IMR-90 (cell line): ENCODE measurements at regions not wholly inside any gene's neighbourhood (a gene's known extent, or its start where the extent isn't known, plus 50 kb on each side); places are given as distances from the start of the nearest gene placed in this dataset.

Source experiments
- ATAC-seq: fragments of 200-7000 bp; cut with Tn5 transposase; 2 replicates; pipeline ENCODE4 v1.9.1; 2020; ENCODE audit warnings: low read depth, mild to moderate bottlenecking, moderate library complexity
- BruUV-seq: library from RNA; stranded (reverse); fragments of 400-500 nt; replicated peaks from 2 replicates; lab custom pipeline; 2021; lab: Mats Ljungman, UMichigan
- CTCF ChIA-PET: fragments of 300-600 bp; formaldehyde crosslinking; extraction: SDS; loops from one replicate; lab custom pipeline; 2021; ENCODE audit warnings: antibody characterized with exemption; lab: Yijun Ruan, JAX
- POLR2A ChIA-PET: fragments of 300-600 bp; sonication (Branson Sonifier 250); formaldehyde crosslinking; loops from one replicate; lab custom pipeline; 2022; ENCODE audit warnings: antibody characterized with exemption; ENCODE audit not compliant: unreplicated experiment; lab: Charles Lee
- DNase-seq: peaks from one replicate; pipeline ENCODE4 v3.0.0; 2013
- H2AFZ ChIP-seq: replicated peaks from 2 replicates; pipeline ENCODE3; 2013; ENCODE audit warnings: low read length, mild to moderate bottlenecking; ENCODE audit not compliant: poor library complexity
- H2AK5ac ChIP-seq: 2 replicates; pipeline ENCODE4 v1.6.1; 2013; ENCODE audit warnings: low read depth, low read length, inconsistent platforms
- H2AK9ac ChIP-seq: replicated peaks from 2 replicates; pipeline ENCODE3; 2013; ENCODE audit warnings: mild to moderate bottlenecking, low read depth, low read length, moderate library complexity; ENCODE audit not compliant: poor library complexity
- H2BK120ac ChIP-seq: 2 replicates; pipeline ENCODE4 v1.6.1; 2013; ENCODE audit warnings: low read depth, low read length, inconsistent platforms
- H2BK15ac ChIP-seq: 3 replicates; pipeline ENCODE4 v1.6.1; 2013; ENCODE audit warnings: low read depth, low read length, inconsistent platforms
- H2BK20ac ChIP-seq: 2 replicates; pipeline ENCODE4 v1.6.1; 2013; ENCODE audit warnings: low read depth, mild to moderate bottlenecking, inconsistent platforms, low read length, moderate library complexity
- H2BK5ac ChIP-seq: 2 replicates; pipeline ENCODE4 v1.6.1; 2013; ENCODE audit warnings: mild to moderate bottlenecking, low read depth, low read length, inconsistent platforms; ENCODE audit not compliant: poor library complexity, severe bottlenecking
- H3K14ac ChIP-seq: replicated peaks from 2 replicates; pipeline ENCODE4 v1.6.1; 2013; ENCODE audit warnings: low read depth, low read length, inconsistent platforms
- H3K18ac ChIP-seq: 2 replicates; pipeline ENCODE4 v1.6.1; 2013; ENCODE audit warnings: low read depth, low read length, control low read depth
- H3K23ac ChIP-seq: 2 replicates; pipeline ENCODE4 v1.6.1; 2013; ENCODE audit warnings: low read depth, low read length, inconsistent platforms
- H3K27ac ChIP-seq: 2 replicates; pipeline ENCODE4 v1.5.1; 2013; ENCODE audit warnings: mild to moderate bottlenecking, control low read depth, low read length; ENCODE audit not compliant: insufficient read depth
- H3K27me3 ChIP-seq: 2 replicates; pipeline ENCODE4 v1.6.1; 2013; ENCODE audit warnings: low read length; ENCODE audit not compliant: control insufficient read depth, insufficient read depth
- H3K36me3 ChIP-seq: 2 replicates; pipeline ENCODE4 v1.6.1; 2013; ENCODE audit warnings: low read length, mixed read lengths; ENCODE audit not compliant: control insufficient read depth, insufficient read depth
- H3K4ac ChIP-seq: 2 replicates; pipeline ENCODE4 v1.6.1; 2013; ENCODE audit warnings: low read depth, low read length, inconsistent platforms
- H3K4me1 ChIP-seq: 2 replicates; pipeline ENCODE4 v1.6.1; 2013; ENCODE audit warnings: low read length, mixed read lengths; ENCODE audit not compliant: control insufficient read depth, insufficient read depth
- H3K4me2 ChIP-seq: 2 replicates; pipeline ENCODE4 v1.6.1; 2013; ENCODE audit warnings: low read depth, mild to moderate bottlenecking, control low read depth, low read length, moderate library complexity
- H3K4me3 ChIP-seq: 2 replicates; pipeline ENCODE4 v1.5.1; 2013; ENCODE audit warnings: low read depth, mild to moderate bottlenecking, control low read depth, low read length, moderate library complexity; ENCODE audit not compliant: insufficient read depth
- H3K56ac ChIP-seq: 2 replicates; pipeline ENCODE4 v1.6.1; 2013; ENCODE audit warnings: low read length, inconsistent platforms; ENCODE audit not compliant: insufficient read depth; ENCODE audit errors: extremely low read depth
- H3K79me1 ChIP-seq, 2 experiments: 2 replicates each; pipeline ENCODE4 v1.6.1; 2013; ENCODE audit warnings: low read length in 2 of 2, inconsistent platforms in 1 of 2, low read depth in 1 of 2
- H3K9ac ChIP-seq: 2 replicates; pipeline ENCODE4 v1.6.1; 2013; ENCODE audit warnings: low read depth, low read length, control low read depth
- H3K9me1 ChIP-seq: 2 replicates; pipeline ENCODE4 v1.6.1; 2013; ENCODE audit warnings: low read length, inconsistent platforms; ENCODE audit not compliant: insufficient read depth
- H3K9me3 ChIP-seq: 2 replicates; pipeline ENCODE4 v1.6.1; 2013; ENCODE audit warnings: low read length; ENCODE audit not compliant: control insufficient read depth, insufficient read depth
- H4K20me1 ChIP-seq: 2 replicates; pipeline ENCODE4 v1.6.1; 2013; ENCODE audit warnings: low read length, inconsistent platforms; ENCODE audit not compliant: insufficient read depth
- H4K5ac ChIP-seq: 2 replicates; pipeline ENCODE4 v1.6.1; 2013; ENCODE audit warnings: mild to moderate bottlenecking, low read depth, low read length, control low read depth
- H4K8ac ChIP-seq, 2 experiments: 2 replicates each; pipeline ENCODE4 v1.6.1; 2013; ENCODE audit warnings: low read depth in 2 of 2, low read length in 2 of 2, control low read depth in 1 of 2, inconsistent platforms in 1 of 2
- H4K91ac ChIP-seq: 2 replicates; pipeline ENCODE4 v1.6.1; 2013; ENCODE audit warnings: low read depth, low read length, inconsistent platforms; ENCODE audit not compliant: insufficient read depth
- CHD1 ChIP-seq: IDR thresholded peaks from 2 replicates; pipeline ENCODE4 v1.6.1; 2012; ENCODE audit warnings: low read depth, low read length, improper control_type of control experiment
- ELK1 ChIP-seq: fragments of 150-350 bp; IDR thresholded peaks from 2 replicates; pipeline ENCODE4 v1.6.1; 2016; ENCODE audit warnings: low read depth, mild to moderate bottlenecking, low read length, moderate library complexity, borderline replicate concordance
- FOS ChIP-seq: fragments of 150-350 bp; IDR thresholded peaks from 2 replicates; pipeline ENCODE4 v1.6.1; 2016; ENCODE audit warnings: low read depth, low read length
- MAZ ChIP-seq: IDR thresholded peaks from 2 replicates; pipeline ENCODE4 v1.6.1; 2012; ENCODE audit warnings: low read depth, mild to moderate bottlenecking, low read length, improper control_type of control experiment, moderate library complexity, borderline replicate concordance
- MXI1 ChIP-seq: IDR thresholded peaks from 2 replicates; pipeline ENCODE4 v1.6.1; 2012; ENCODE audit warnings: low read depth, mild to moderate bottlenecking, low read length, moderate library complexity, borderline replicate concordance
- POLR2A ChIP-seq: IDR thresholded peaks from 2 replicates; pipeline ENCODE4 v1.6.1; 2012; ENCODE audit warnings: mild to moderate bottlenecking, low read depth, low read length
- RCOR1 ChIP-seq: IDR thresholded peaks from 2 replicates; pipeline ENCODE4 v1.6.1; 2012; ENCODE audit warnings: mild to moderate bottlenecking, low read length, improper control_type of control experiment; ENCODE audit not compliant: insufficient replicate concordance
- RFX5 ChIP-seq: IDR thresholded peaks from 2 replicates; pipeline ENCODE4 v1.8.0; 2012; ENCODE audit warnings: low read depth, mild to moderate bottlenecking, low read length, moderate library complexity
- USF2 ChIP-seq: fragments of 150-350 bp; IDR thresholded peaks from 2 replicates; pipeline ENCODE4 v1.6.1; 2017; ENCODE audit warnings: mild to moderate bottlenecking, antibody characterized with exemption, low read length, low read depth
- WGBS, 2 experiments: methylation state at CpG; one replicate each; pipeline versions ENCODE4 v1.1.5 to v1.1.7; 2013; ENCODE audit warnings: missing lambda C conversion rate in 2 of 2; ENCODE audit not compliant: insufficient read length in 1 of 2; ENCODE audit errors: extremely low coverage in 2 of 2; 5-methylcytosine and 5-hydroxymethylcytosine counted together
- dilution Hi-C: fragments of 300-500 bp; cut with HindIII; formaldehyde crosslinking; loops from one replicate; pipeline ENCODE4 v1.14.3; 2018; ENCODE audit warnings: low sequenced_read_pairs; ENCODE audit not compliant: unreplicated experiment
- in situ Hi-C: fragments of 300-500 bp; cut with MboI; formaldehyde crosslinking; loops from 3 replicates; pipeline ENCODE4 v1.14.3; 2019; ENCODE audit warnings: low sequenced_read_pairs, inconsistent platforms, mixed read lengths
- intact Hi-C: fragments of 100-400 bp; cut with micrococcal nuclease; formaldehyde crosslinking; loops from 2 replicates; pipeline ENCODE4 v1.10.0; 2022

- DNase-seq (no peak), ATAC-seq (no peak)
- Histone ChIP-seq H3K4ac (no peak overlapping the region), H3K27ac (no peak overlapping the region), H3K4me2 (no peak overlapping the region), H3K79me1 (no peaks in the 10 kb centered on the region), H3K36me3 (no peaks in the 10 kb centered on the region), H3K27me3 (no peaks in the 10 kb centered on the region), H3K56ac (no peak overlapping the region), H4K20me1 (no peaks in the 10 kb centered on the region), H4K91ac (no peak overlapping the region), H3K4me1 (peaks cover 2% of the 10 kb centered on the region), H3K9me3 (no peaks in the 10 kb centered on the region), H2AK9ac (no peak overlapping the region), H3K4me3 (no peak overlapping the region), H3K14ac (no peak overlapping the region), H3K9ac (no peak overlapping the region), H4K5ac (no peak overlapping the region), H2BK20ac (no peak overlapping the region), H2AK5ac (no peak overlapping the region), H2BK15ac (no peak overlapping the region), H2BK5ac (no peak overlapping the region), H3K9me1 (no peaks in the 10 kb centered on the region), H2AFZ (no peak overlapping the region), H3K23ac (no peak overlapping the region), H4K8ac (no peak overlapping the region), H2BK120ac (no peak overlapping the region), H3K18ac (no peak overlapping the region)
- no CpG with 5 or more reads among the region's 2 CpGs for WGBS, 2 experiments
- no TSS peak for BruUV-seq
- intact Hi-C loops = no loop called here
- ChIA-PET CTCF (no interaction called here), POLR2A (no interaction called here)
- dilution Hi-C loops = no loop called here
- TF ChIP-seq USF2 (no peak), ELK1 (no peak), MAZ (no peak), POLR2A (no peak), MXI1 (no peak), RCOR1 (no peak), RFX5 (no peak), CHD1 (no peak), FOS (no peak)
- in situ Hi-C loops = loop anchor here (25.0 kb wide), 1 partner anchor 485 kb away; no protein-coding TSS in a partner anchor
Observed at GRCh38 chr3:18122264-18122663, 302.9 kb downstream of the SATB1 start.
